ENCODE measurements at regions not wholly inside any gene's neighbourhood (a gene's known extent, or its start where the extent isn't known, plus 50 kb on each side); places are given as distances from the start of the nearest gene placed in this dataset.

DNA sequence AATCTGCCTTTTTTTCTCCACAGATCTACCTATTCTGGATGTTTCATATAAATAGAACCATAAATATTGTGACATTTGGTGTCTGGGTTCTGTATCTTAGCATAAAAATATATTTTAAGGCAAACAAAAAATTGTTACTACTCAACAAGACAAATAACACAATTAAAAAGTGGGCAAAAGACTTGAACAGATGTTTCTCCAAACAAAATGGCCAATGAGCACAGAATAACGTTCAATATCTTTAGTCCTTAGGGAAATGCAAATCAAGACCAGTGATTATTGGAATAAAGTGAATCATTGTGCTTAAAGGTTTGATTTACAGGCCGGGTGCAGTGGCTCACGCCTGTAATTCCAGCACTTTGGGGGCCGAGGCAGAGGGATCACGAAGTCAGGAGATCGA is 1331.3 kb downstream of the AACS start:
- TF ChIP-seq, protein P1, sequence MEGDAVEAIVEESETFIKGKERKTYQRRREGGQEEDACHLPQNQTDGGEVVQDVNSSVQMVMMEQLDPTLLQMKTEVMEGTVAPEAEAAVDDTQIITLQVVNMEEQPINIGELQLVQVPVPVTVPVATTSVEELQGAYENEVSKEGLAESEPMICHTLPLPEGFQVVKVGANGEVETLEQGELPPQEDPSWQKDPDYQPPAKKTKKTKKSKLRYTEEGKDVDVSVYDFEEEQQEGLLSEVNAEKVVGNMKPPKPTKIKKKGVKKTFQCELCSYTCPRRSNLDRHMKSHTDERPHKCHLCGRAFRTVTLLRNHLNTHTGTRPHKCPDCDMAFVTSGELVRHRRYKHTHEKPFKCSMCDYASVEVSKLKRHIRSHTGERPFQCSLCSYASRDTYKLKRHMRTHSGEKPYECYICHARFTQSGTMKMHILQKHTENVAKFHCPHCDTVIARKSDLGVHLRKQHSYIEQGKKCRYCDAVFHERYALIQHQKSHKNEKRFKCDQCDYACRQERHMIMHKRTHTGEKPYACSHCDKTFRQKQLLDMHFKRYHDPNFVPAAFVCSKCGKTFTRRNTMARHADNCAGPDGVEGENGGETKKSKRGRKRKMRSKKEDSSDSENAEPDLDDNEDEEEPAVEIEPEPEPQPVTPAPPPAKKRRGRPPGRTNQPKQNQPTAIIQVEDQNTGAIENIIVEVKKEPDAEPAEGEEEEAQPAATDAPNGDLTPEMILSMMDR (IDR thresholded peaks at IDR 0.05) = no peak
- no peak for TF ChIP-seq POLR2A (IDR thresholded peaks at IDR 0.05)

All from prostate gland (tissue), 2 donors.